Stomach (tissue), 4 donors: ENCODE measurements at regions not wholly inside any gene's neighbourhood (a gene's known extent, or its start where the extent isn't known, plus 50 kb on each side); places are given as distances from the start of the nearest gene placed in this dataset.

Experiments used
- POLR2AphosphoS5 ChIP-seq, 3 donors: sonication (generic); formaldehyde crosslinking; IDR thresholded peaks; one replicate each; pipeline ENCODE4 v1.6.1; 2016; ENCODE audit warnings: antibody characterized with exemption in 3 of 3
- TF ChIP-seq, protein P1 (sequence below), 7 experiments: fragments of 450-650 bp in 4 of 7; fragments of 200-600 bp in 3 of 7; sonication (generic) in 3 of 7; IDR thresholded peaks; one replicate each; pipeline ENCODE4 v1.5.1; 2016 to 2019; ENCODE audit warnings: antibody characterized with exemption in 7 of 7, control low read depth in 2 of 7, mild to moderate bottlenecking in 1 of 7

DNA sequence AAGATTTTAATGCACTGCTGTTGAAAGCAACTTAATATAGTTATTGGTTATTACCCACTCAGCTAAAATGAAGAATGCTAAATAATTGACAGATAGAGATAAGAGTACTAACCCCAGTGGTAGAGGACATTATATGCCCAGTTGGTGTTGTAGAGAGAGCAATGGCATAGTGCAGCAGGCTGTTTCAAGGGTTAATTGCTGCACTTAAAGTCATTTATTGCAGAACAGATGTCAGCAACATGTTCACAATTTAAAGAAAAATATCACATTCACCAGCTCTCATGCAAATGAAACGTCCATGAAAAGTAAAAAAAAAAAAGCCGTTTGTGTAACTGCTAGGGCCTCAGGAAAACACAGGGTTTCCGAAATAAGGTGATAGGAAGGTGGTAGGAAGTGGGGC lies 254.6 kb downstream of the MTRR start:
- no peak for TF ChIP-seq POLR2AphosphoS5 (IDR thresholded peaks at IDR 0.05)
- TF ChIP-seq, protein P1, sequence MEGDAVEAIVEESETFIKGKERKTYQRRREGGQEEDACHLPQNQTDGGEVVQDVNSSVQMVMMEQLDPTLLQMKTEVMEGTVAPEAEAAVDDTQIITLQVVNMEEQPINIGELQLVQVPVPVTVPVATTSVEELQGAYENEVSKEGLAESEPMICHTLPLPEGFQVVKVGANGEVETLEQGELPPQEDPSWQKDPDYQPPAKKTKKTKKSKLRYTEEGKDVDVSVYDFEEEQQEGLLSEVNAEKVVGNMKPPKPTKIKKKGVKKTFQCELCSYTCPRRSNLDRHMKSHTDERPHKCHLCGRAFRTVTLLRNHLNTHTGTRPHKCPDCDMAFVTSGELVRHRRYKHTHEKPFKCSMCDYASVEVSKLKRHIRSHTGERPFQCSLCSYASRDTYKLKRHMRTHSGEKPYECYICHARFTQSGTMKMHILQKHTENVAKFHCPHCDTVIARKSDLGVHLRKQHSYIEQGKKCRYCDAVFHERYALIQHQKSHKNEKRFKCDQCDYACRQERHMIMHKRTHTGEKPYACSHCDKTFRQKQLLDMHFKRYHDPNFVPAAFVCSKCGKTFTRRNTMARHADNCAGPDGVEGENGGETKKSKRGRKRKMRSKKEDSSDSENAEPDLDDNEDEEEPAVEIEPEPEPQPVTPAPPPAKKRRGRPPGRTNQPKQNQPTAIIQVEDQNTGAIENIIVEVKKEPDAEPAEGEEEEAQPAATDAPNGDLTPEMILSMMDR (IDR thresholded peaks at IDR 0.05): no peak
